Hepatocyte (in vitro differentiated cells): ENCODE measurements at regions not wholly inside any gene's neighbourhood (a gene's known extent, or its start where the extent isn't known, plus 50 kb on each side); places are given as distances from the start of the nearest gene placed in this dataset.

Experiments
- EZH2 ChIP-seq: fragments of 200-600 bp; sonication (generic); IDR thresholded peaks from 2 replicates; pipeline ENCODE4 v1.6.1; 2016; ENCODE audit warnings: antibody characterized with exemption, mild to moderate bottlenecking, borderline replicate concordance
- TF ChIP-seq, protein P1 (sequence below): fragments of 200-600 bp; sonication (generic); IDR thresholded peaks from 2 replicates; pipeline ENCODE4 v1.5.1; 2016; ENCODE audit warnings: antibody characterized with exemption, mild to moderate bottlenecking; ENCODE audit not compliant: poor library complexity

DNA sequence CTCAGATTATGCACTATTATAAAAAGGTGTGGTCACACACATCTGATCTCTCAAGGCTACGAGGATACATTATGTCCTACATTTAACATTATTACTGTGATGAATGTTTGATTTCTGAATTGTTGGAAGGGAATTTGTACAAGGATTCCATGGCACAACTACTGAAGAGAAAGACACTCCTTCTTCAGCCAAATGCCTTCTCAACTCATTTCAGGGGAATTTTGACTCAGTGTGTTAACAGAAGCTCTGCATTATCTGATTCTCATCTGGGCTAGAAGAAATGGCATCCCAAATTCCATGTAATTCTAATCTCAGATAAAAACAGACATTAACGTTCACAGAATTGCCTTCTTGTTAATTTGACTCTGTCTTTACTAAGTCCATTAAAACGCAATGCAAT, 477.7 kb downstream of the PDGFC start:
- TF ChIP-seq, protein P1, sequence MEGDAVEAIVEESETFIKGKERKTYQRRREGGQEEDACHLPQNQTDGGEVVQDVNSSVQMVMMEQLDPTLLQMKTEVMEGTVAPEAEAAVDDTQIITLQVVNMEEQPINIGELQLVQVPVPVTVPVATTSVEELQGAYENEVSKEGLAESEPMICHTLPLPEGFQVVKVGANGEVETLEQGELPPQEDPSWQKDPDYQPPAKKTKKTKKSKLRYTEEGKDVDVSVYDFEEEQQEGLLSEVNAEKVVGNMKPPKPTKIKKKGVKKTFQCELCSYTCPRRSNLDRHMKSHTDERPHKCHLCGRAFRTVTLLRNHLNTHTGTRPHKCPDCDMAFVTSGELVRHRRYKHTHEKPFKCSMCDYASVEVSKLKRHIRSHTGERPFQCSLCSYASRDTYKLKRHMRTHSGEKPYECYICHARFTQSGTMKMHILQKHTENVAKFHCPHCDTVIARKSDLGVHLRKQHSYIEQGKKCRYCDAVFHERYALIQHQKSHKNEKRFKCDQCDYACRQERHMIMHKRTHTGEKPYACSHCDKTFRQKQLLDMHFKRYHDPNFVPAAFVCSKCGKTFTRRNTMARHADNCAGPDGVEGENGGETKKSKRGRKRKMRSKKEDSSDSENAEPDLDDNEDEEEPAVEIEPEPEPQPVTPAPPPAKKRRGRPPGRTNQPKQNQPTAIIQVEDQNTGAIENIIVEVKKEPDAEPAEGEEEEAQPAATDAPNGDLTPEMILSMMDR = no peak
- TF ChIP-seq EZH2 = no peak
